H9 (cell line): ENCODE measurements at regions not wholly inside any gene's neighbourhood (a gene's known extent, or its start where the extent isn't known, plus 50 kb on each side); places are given as distances from the start of the nearest gene placed in this dataset.

Experiments
- DNase-seq: peaks from one replicate; pipeline ENCODE4 v3.0.0-alpha.2; 2017
- H2AFZ ChIP-seq: one replicate; pipeline ENCODE4 v1.6.1; 2013; ENCODE audit warnings: mild to moderate bottlenecking, low read length, control low read depth, moderate library complexity
- H2AK5ac ChIP-seq: 2 replicates; pipeline ENCODE4 v1.6.1; 2013; ENCODE audit warnings: low read length, control low read depth, mixed read lengths; ENCODE audit not compliant: insufficient read length
- H2BK120ac ChIP-seq: one replicate; pipeline ENCODE4 v1.6.1; 2013; ENCODE audit warnings: low read depth, mild to moderate bottlenecking, low read length, control low read depth, inconsistent platforms; ENCODE audit not compliant: poor library complexity, severe bottlenecking
- H2BK12ac ChIP-seq: 2 replicates; pipeline ENCODE4 v1.6.1; 2013; ENCODE audit warnings: low read length, control low read depth, mixed read lengths, low read depth; ENCODE audit not compliant: insufficient read length
- H2BK15ac ChIP-seq: 2 replicates; pipeline ENCODE4 v1.6.1; 2013; ENCODE audit warnings: low read depth, low read length, control low read depth
- H2BK20ac ChIP-seq: one replicate; pipeline ENCODE4 v1.6.1; 2013; ENCODE audit warnings: low read depth, mild to moderate bottlenecking, low read length, control low read depth, inconsistent platforms; ENCODE audit not compliant: poor library complexity, severe bottlenecking
- H2BK5ac ChIP-seq: 2 replicates; pipeline ENCODE4 v1.6.1; 2013; ENCODE audit warnings: low read length, control low read depth, mixed read lengths; ENCODE audit not compliant: insufficient read length
- H3K14ac ChIP-seq: 2 replicates; pipeline ENCODE4 v1.6.1; 2013; ENCODE audit warnings: low read length, control low read depth; ENCODE audit not compliant: insufficient read depth
- H3K18ac ChIP-seq: 2 replicates; pipeline ENCODE4 v1.6.1; 2013; ENCODE audit warnings: low read depth, mild to moderate bottlenecking, mixed read lengths, low read length, control low read depth; ENCODE audit not compliant: insufficient read length
- H3K23ac ChIP-seq: 2 replicates; pipeline ENCODE4 v1.6.1; 2013; ENCODE audit warnings: low read length, control low read depth, mixed read lengths, low read depth; ENCODE audit not compliant: insufficient read length
- H3K23me2 ChIP-seq: 2 replicates; pipeline ENCODE4 v1.6.1; 2013; ENCODE audit warnings: low read depth, mild to moderate bottlenecking, mixed read lengths, low read length, control low read depth; ENCODE audit not compliant: insufficient read length, poor library complexity, severe bottlenecking
- H3K27ac ChIP-seq: 2 replicates; pipeline ENCODE4 v1.5.1; 2013; ENCODE audit warnings: low read length, control low read depth, mixed read lengths, low read depth; ENCODE audit not compliant: insufficient read length
- H3K27me3 ChIP-seq: 2 replicates; pipeline ENCODE4 v1.6.1; 2013; ENCODE audit warnings: low read length, control low read depth, inconsistent platforms; ENCODE audit not compliant: insufficient read depth
- H3K4ac ChIP-seq: 2 replicates; pipeline ENCODE4 v1.6.1; 2013; ENCODE audit warnings: low read depth, mild to moderate bottlenecking, control low read depth, inconsistent platforms, low read length, moderate library complexity
- H3K4me1 ChIP-seq: 2 replicates; pipeline ENCODE4 v1.6.1; 2013; ENCODE audit warnings: low read length, control low read depth, inconsistent platforms; ENCODE audit not compliant: insufficient read depth
- H3K4me2 ChIP-seq: 2 replicates; pipeline ENCODE4 v1.6.1; 2013; ENCODE audit warnings: low read length, control low read depth, mixed read lengths; ENCODE audit not compliant: insufficient read length, insufficient read depth
- H3K56ac ChIP-seq: 2 replicates; pipeline ENCODE4 v1.6.1; 2013; ENCODE audit warnings: low read depth, mild to moderate bottlenecking, mixed read lengths, low read length, control low read depth; ENCODE audit not compliant: insufficient read length
- H3K79me1 ChIP-seq: 2 replicates; pipeline ENCODE4 v1.6.1; 2013; ENCODE audit warnings: low read depth, mild to moderate bottlenecking, moderate library complexity, low read length, control low read depth, inconsistent platforms; ENCODE audit not compliant: insufficient read depth, poor library complexity, severe bottlenecking
- H3K79me2 ChIP-seq: 2 replicates; pipeline ENCODE4 v1.6.1; 2013; ENCODE audit warnings: low read length, control low read depth, inconsistent platforms; ENCODE audit not compliant: insufficient read depth
- H3K9ac ChIP-seq: 2 replicates; pipeline ENCODE4 v1.6.1; 2013; ENCODE audit warnings: low read length, control low read depth, mixed read lengths; ENCODE audit not compliant: insufficient read length; ENCODE audit errors: extremely low read depth
- H3K9me3 ChIP-seq: one replicate; pipeline ENCODE4 v1.6.1; 2013; ENCODE audit warnings: low read depth, low read length, inconsistent platforms; ENCODE audit not compliant: control insufficient read depth
- H3T11ph ChIP-seq: one replicate; pipeline ENCODE4 v1.6.1; 2013; ENCODE audit warnings: mild to moderate bottlenecking, low read length, control low read depth, inconsistent platforms
- H4K20me1 ChIP-seq: one replicate; pipeline ENCODE4 v1.6.1; 2013; ENCODE audit not compliant: control insufficient read depth, insufficient read length, insufficient read depth
- H4K5ac ChIP-seq: 2 replicates; pipeline ENCODE4 v1.6.1; 2013; ENCODE audit warnings: low read depth, mild to moderate bottlenecking, mixed read lengths, low read length, control low read depth; ENCODE audit not compliant: insufficient read length
- H4K8ac ChIP-seq: replicated peaks from 2 replicates; pipeline ENCODE4 v1.6.1; 2013; ENCODE audit warnings: low read length, control low read depth, mixed read lengths, low read depth; ENCODE audit not compliant: insufficient read length
- H4K91ac ChIP-seq: 2 replicates; pipeline ENCODE4 v1.6.1; 2013; ENCODE audit warnings: low read depth, mild to moderate bottlenecking, moderate library complexity, mixed read lengths, low read length, control low read depth; ENCODE audit not compliant: insufficient read length
- H3K27ac Mint-ChIP-seq, 3 experiments: 2 replicates in 2 of 3; 3 replicates in 1 of 3; pipeline ENCODE4 v1.8.0; 2020 to 2021; ENCODE audit warnings: mixed read lengths in 3 of 3, mild to moderate bottlenecking in 1 of 3, moderate library complexity in 1 of 3
- H3K27me3 Mint-ChIP-seq: 2 replicates; pipeline ENCODE4 v1.8.0; 2021; ENCODE audit warnings: low read depth, mild to moderate bottlenecking, moderate library complexity, mixed read lengths
- H3K36me3 Mint-ChIP-seq, 3 experiments: 2 replicates in 2 of 3; 3 replicates in 1 of 3; pipeline ENCODE4 v1.8.0; 2020 to 2021; ENCODE audit warnings: low read depth in 3 of 3, mixed read lengths in 3 of 3; ENCODE audit not compliant: insufficient read depth in 1 of 3
- H3K4me1 Mint-ChIP-seq, 2 experiments: 2 replicates each; pipeline ENCODE4 v1.8.0; 2020; ENCODE audit warnings: mixed read lengths in 2 of 2
- H3K4me3 Mint-ChIP-seq, 2 experiments: 2 replicates in 1 of 2; 3 replicates in 1 of 2; pipeline ENCODE4 v1.8.0; 2020 to 2021; ENCODE audit warnings: mild to moderate bottlenecking in 2 of 2, mixed read lengths in 2 of 2, moderate library complexity in 1 of 2
- H3K9me3 Mint-ChIP-seq, 2 experiments: 2 replicates in 1 of 2; 3 replicates in 1 of 2; pipeline ENCODE4 v1.8.0; 2020; ENCODE audit warnings: mild to moderate bottlenecking in 2 of 2, mixed read lengths in 2 of 2, moderate library complexity in 1 of 2
- CTCF ChIP-seq: fragments of 200-600 bp; sonication (generic); conservative IDR thresholded peaks from 3 replicates; pipeline ENCODE4 v1.8.0; 2021; ENCODE audit warnings: antibody characterized with exemption, mild to moderate bottlenecking
- WGBS: extraction: QIAGEN DNeasy Blood & Tissue Kit; methylation state at CpG from one replicate; pipeline ENCODE4 v1.1.7; 2013; ENCODE audit warnings: missing lambda C conversion rate, low lambda C conversion rate, mixed read lengths; ENCODE audit not compliant: insufficient read length; ENCODE audit errors: extremely low coverage; 5-methylcytosine and 5-hydroxymethylcytosine counted together

GRCh38 chr3:8320711-8321458 lies 180.7 kb upstream of the LMCD1 start:
- H3K4me3 Mint-ChIP-seq = no peak overlapping the region
- H3K36me3 Mint-ChIP-seq = peaks cover 0 to 4% (median 3%) of the 10 kb centered on the region in 3 experiments; a peak in 1 of 7 replicates
- no peak overlapping the region for H2BK15ac ChIP-seq
- H3T11ph ChIP-seq = no peak overlapping the region
- no peaks in the 10 kb centered on the region for H3K27me3 Mint-ChIP-seq
- H3K27ac ChIP-seq = no peak overlapping the region
- no peak for TF ChIP-seq CTCF
- no peak overlapping the region for H4K91ac ChIP-seq
- peak overlapping the region; percentile 0 for H3K4me2 ChIP-seq
- H3K9ac ChIP-seq = no peak overlapping the region
- H2BK12ac ChIP-seq = no peak overlapping the region
- H2BK120ac ChIP-seq = no peak overlapping the region
- H2AFZ ChIP-seq = no peak overlapping the region
- H4K8ac ChIP-seq = no peak overlapping the region
- no peak overlapping the region for H2BK5ac ChIP-seq
- no peak overlapping the region for H2BK20ac ChIP-seq
- H3K4me1 Mint-ChIP-seq = peaks cover 21 to 34% of the 10 kb centered on the region in 2 experiments
- H3K56ac ChIP-seq = no peak overlapping the region
- H2AK5ac ChIP-seq = no peak overlapping the region
- peaks cover under 1 to 5% of the 10 kb centered on the region in 2 experiments; a peak in 3 of 5 replicates for H3K9me3 Mint-ChIP-seq
- H3K79me1 ChIP-seq = no peaks in the 10 kb centered on the region
- H3K23ac ChIP-seq = no peak overlapping the region
- H3K9me3 ChIP-seq = no peaks in the 10 kb centered on the region
- H3K4me1 ChIP-seq = peaks cover 14% of the 10 kb centered on the region; the same call in 1 of the 2 replicates
- no peak overlapping the region for H3K14ac ChIP-seq
- no peaks in the 10 kb centered on the region for H4K20me1 ChIP-seq
- H3K4ac ChIP-seq = no peak overlapping the region
- no CpG with 5 or more reads among the region's 6 CpGs for WGBS
- H3K18ac ChIP-seq = no peak overlapping the region
- no peaks in the 10 kb centered on the region for H3K79me2 ChIP-seq
- peak; percentile 38 for DNase-seq
- H3K23me2 ChIP-seq = no peaks in the 10 kb centered on the region
- no peaks in the 10 kb centered on the region for H3K27me3 ChIP-seq
- H3K27ac Mint-ChIP-seq = peak overlapping the region in 1 of 3 experiments; percentile 53; a peak in 1 of 7 replicates
- no peak overlapping the region for H4K5ac ChIP-seq
